ENCODE measurements at regions not wholly inside any gene's neighbourhood (a gene's known extent, or its start where the extent isn't known, plus 50 kb on each side); places are given as distances from the start of the nearest gene placed in this dataset.

GRCh38 chr4:132707955-132708354 is 441.1 kb upstream of the PCDH10 start:
- H3K27me3 ChIP-seq (ENCODE audit: low read length), result no peaks in the 10 kb centered on the region
- H3K79me2 ChIP-seq (ENCODE audit: low read length), result no peaks in the 10 kb centered on the region
- ChIA-PET CTCF (no interaction called here), POLR2A (ENCODE audit: unreplicated experiment) (no interaction called here)
- intact Hi-C loops (cut with micrococcal nuclease), result no loop called here
- ATAC-seq (no peak), DNase-seq (no peak)
- H3K27ac ChIP-seq (ENCODE audit: low read length), result no peak overlapping the region
- no peak overlapping the region for H3K4me3 ChIP-seq (ENCODE audit: low read length)
- H3K9me2 ChIP-seq (replicated peaks; ENCODE audit: low read length), result no peaks in the 10 kb centered on the region
- H4K20me1 ChIP-seq (ENCODE audit: low read length), result no peaks in the 10 kb centered on the region
- no peaks in the 10 kb centered on the region for H3K9me3 ChIP-seq (ENCODE audit: low read length)
- H2AFZ ChIP-seq (ENCODE audit: low read length), result no peak overlapping the region
- no TSS peak for BruUV-seq (replicated peaks)
- no peaks in the 10 kb centered on the region for H3F3A ChIP-seq (ENCODE audit: low read length, unreplicated experiment)
- H3K9ac ChIP-seq (ENCODE audit: low read length), result no peak overlapping the region
- TF ChIP-seq CTCF (conservative IDR thresholded peaks at IDR 0.05; ENCODE audit: low read depth, low read length) (no peak), EZH2phosphoT487 (IDR thresholded peaks at IDR 0.05; ENCODE audit: borderline replicate concordance, low read length) (no peak), EZH2 (IDR thresholded peaks at IDR 0.05; ENCODE audit: low read length, unreplicated experiment) (no peak)
- H3K36me3 ChIP-seq (ENCODE audit: low read depth, low read length), result no peaks in the 10 kb centered on the region
- H3K4me2 ChIP-seq (ENCODE audit: low read length), result no peak overlapping the region
- no peaks in the 10 kb centered on the region for H3K4me1 ChIP-seq (ENCODE audit: insufficient read depth, low read length)

GRCh38 chr4:132709056-132709455 is 440.0 kb upstream of the PCDH10 start:
- DNase-seq (peak; percentile 35), ATAC-seq (peak; percentile 63)
- H3K9me3 ChIP-seq (ENCODE audit: low read length), result no peaks in the 10 kb centered on the region
- peak overlapping the region; percentile 53 for H3K4me2 ChIP-seq (ENCODE audit: low read length)
- TF ChIP-seq CTCF (conservative IDR thresholded peaks at IDR 0.05; ENCODE audit: low read depth, low read length) (no peak), EZH2phosphoT487 (IDR thresholded peaks at IDR 0.05; ENCODE audit: borderline replicate concordance, low read length) (no peak), EZH2 (IDR thresholded peaks at IDR 0.05; ENCODE audit: low read length, unreplicated experiment) (no peak)
- H4K20me1 ChIP-seq (ENCODE audit: low read length), result no peaks in the 10 kb centered on the region
- H3K4me1 ChIP-seq (ENCODE audit: insufficient read depth, low read length), result no peaks in the 10 kb centered on the region
- H3K9me2 ChIP-seq (replicated peaks; ENCODE audit: low read length), result no peaks in the 10 kb centered on the region
- ChIA-PET CTCF (no interaction called here), POLR2A (ENCODE audit: unreplicated experiment) (no interaction called here)
- no peaks in the 10 kb centered on the region for H3F3A ChIP-seq (ENCODE audit: low read length, unreplicated experiment)
- no TSS peak for BruUV-seq (replicated peaks)
- intact Hi-C loops (cut with micrococcal nuclease), result no loop called here
- H3K36me3 ChIP-seq (ENCODE audit: low read depth, low read length), result no peaks in the 10 kb centered on the region
- no peaks in the 10 kb centered on the region for H3K27me3 ChIP-seq (ENCODE audit: low read length)
- H3K9ac ChIP-seq (ENCODE audit: low read length), result no peak overlapping the region
- no peak overlapping the region for H3K27ac ChIP-seq (ENCODE audit: low read length)
- no peaks in the 10 kb centered on the region for H3K79me2 ChIP-seq (ENCODE audit: low read length)
- 0 out of 2 replicates have a peak overlapping the region, but pooled peaks have one; percentile 10 for H2AFZ ChIP-seq (ENCODE audit: low read length)
- no peak overlapping the region; the same call in 1 of the 2 replicates for H3K4me3 ChIP-seq (ENCODE audit: low read length)

GRCh38 chr4:132710971-132711370 is 438.1 kb upstream of the PCDH10 start:
- H3F3A ChIP-seq (ENCODE audit: low read length, unreplicated experiment), result no peaks in the 10 kb centered on the region
- H2AFZ ChIP-seq (ENCODE audit: low read length), result no peak overlapping the region
- POLR2A ChIA-PET (ENCODE audit: unreplicated experiment), result no interaction called here
- no peaks in the 10 kb centered on the region for H3K36me3 ChIP-seq (ENCODE audit: low read depth, low read length)
- DNase-seq (no peak), ATAC-seq (no peak)
- H3K27ac ChIP-seq (ENCODE audit: low read length), result no peak overlapping the region
- CTCF ChIA-PET, result no interaction called here
- no peaks in the 10 kb centered on the region for H3K9me3 ChIP-seq (ENCODE audit: low read length)
- no TSS peak for BruUV-seq (replicated peaks)
- intact Hi-C loops (cut with micrococcal nuclease), result no loop called here
- H3K4me2 ChIP-seq (ENCODE audit: low read length), result no peak overlapping the region
- H3K27me3 ChIP-seq (ENCODE audit: low read length), result no peaks in the 10 kb centered on the region
- H3K79me2 ChIP-seq (ENCODE audit: low read length), result no peaks in the 10 kb centered on the region
- no peaks in the 10 kb centered on the region for H3K4me1 ChIP-seq (ENCODE audit: insufficient read depth, low read length)
- no peak overlapping the region for H3K9ac ChIP-seq (ENCODE audit: low read length)
- H3K9me2 ChIP-seq (replicated peaks; ENCODE audit: low read length), result no peaks in the 10 kb centered on the region
- H3K4me3 ChIP-seq (ENCODE audit: low read length), result no peak overlapping the region
- H4K20me1 ChIP-seq (ENCODE audit: low read length), result no peaks in the 10 kb centered on the region
- no peak for TF ChIP-seq EZH2 (IDR thresholded peaks at IDR 0.05; ENCODE audit: low read length, unreplicated experiment)
- TF ChIP-seq EZH2phosphoT487 (IDR thresholded peaks at IDR 0.05; ENCODE audit: borderline replicate concordance, low read length), result no peak
- TF ChIP-seq CTCF (conservative IDR thresholded peaks at IDR 0.05; ENCODE audit: low read depth, low read length), result no peak
